ENCODE measurements at regions not wholly inside any gene's neighbourhood (a gene's known extent, or its start where the extent isn't known, plus 50 kb on each side); places are given as distances from the start of the nearest gene placed in this dataset.

GRCh38 chr16:86997058-86997457 lies 320.1 kb downstream of the C16orf95 start:
- FAIRE-seq, result no peak
- DNase-seq (ENCODE audit: insufficient read length, low spot score), result no peak
- TF ChIP-seq CTCF (IDR thresholded peaks at IDR 0.05; ENCODE audit: insufficient read depth, missing control alignments), result no peak

DNA sequence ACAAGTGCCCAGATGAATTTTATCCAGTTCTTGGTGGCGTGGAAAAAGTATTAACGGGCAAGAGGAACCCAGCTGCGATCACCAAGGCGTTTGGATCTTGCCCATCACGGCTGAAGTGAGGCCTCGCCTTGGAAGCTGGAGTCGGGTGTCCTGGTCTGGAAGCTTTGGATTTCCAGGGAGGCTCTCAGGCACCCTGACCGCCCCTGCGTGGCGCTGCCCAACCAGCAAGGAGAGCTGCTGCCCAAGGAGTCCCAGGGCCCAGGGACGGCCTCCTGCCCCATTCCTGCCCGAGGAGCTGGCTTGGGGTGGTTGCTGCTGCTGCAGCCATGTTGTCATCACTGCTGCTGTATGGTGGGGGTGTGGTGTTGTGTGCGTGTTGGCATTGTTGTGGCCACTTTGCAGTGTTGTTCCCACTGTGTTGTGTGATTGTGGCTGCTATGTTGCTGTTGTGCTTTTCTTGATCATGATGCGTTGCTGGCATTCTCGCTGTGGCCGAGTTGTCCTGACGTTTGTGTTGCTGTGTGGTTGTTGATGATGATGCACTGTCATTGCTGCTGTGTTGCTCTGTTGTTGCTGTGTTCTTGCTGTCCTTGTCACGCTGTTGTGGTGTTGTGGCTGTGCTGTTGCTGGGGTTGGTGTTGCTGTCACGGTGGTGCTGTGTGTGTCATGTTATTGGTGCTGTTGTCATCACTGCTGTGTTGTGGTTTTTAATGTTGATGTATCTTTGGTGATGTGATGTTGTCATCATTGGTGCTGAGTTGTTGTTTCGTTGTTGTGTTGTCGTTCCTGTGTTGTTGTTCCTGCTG lies 318.8 kb downstream of the C16orf95 start:
- DNase-seq (ENCODE audit: insufficient read length, low spot score) (no peak), FAIRE-seq (no peak)
- no peak for TF ChIP-seq CTCF (IDR thresholded peaks at IDR 0.05; ENCODE audit: insufficient read depth, missing control alignments)

GRCh38 chr16:87000001-87000400 lies 317.2 kb downstream of the C16orf95 start:
- TF ChIP-seq CTCF (IDR thresholded peaks at IDR 0.05; ENCODE audit: insufficient read depth, missing control alignments), result no peak
- no peak for FAIRE-seq

GRCh38 chr16:87002717-87003413 lies 314.3 kb downstream of the C16orf95 start:
- DNase-seq (ENCODE audit: insufficient read length, low spot score) (no peak), FAIRE-seq (no peak)
- no peak for TF ChIP-seq CTCF (IDR thresholded peaks at IDR 0.05; ENCODE audit: insufficient read depth, missing control alignments)

More at GRCh38 chr16:87000001-87000400, 317.2 kb downstream of the C16orf95 start:
- no peak for DNase-seq (ENCODE audit: insufficient read length, low spot score)

DNA sequence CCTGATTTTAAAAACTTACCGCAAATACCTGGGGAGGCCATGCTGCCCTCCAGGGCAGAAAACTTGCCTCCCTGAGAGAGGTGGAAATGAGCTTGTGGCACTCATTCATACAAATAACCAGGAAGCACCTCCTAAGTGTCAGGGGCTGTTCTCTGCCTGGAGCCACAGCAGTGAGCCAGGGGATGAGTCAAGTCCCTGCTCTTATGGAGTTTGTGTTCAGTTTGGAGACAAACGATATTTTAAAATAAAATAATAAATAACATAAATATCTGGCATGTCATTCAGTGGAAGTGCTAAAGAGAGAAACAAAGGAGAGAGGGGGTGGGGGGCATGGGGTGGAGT lies 313.8 kb downstream of the C16orf95 start:
- no peak for DNase-seq (ENCODE audit: insufficient read length, low spot score)
- FAIRE-seq, result no peak

GRCh38 chr16:87006021-87006420 lies 311.2 kb downstream of the C16orf95 start:
- no peak for TF ChIP-seq CTCF (IDR thresholded peaks at IDR 0.05; ENCODE audit: insufficient read depth, missing control alignments)
- DNase-seq (ENCODE audit: insufficient read length, low spot score) (no peak), FAIRE-seq (no peak)

More for the DNA sequence above, 313.8 kb downstream of the C16orf95 start:
- no peak for TF ChIP-seq CTCF (IDR thresholded peaks at IDR 0.05; ENCODE audit: insufficient read depth, missing control alignments)

All from D721Med (cell line).